ENCODE measurements at regions not wholly inside any gene's neighbourhood (a gene's known extent, or its start where the extent isn't known, plus 50 kb on each side); places are given as distances from the start of the nearest gene placed in this dataset.

DNA sequence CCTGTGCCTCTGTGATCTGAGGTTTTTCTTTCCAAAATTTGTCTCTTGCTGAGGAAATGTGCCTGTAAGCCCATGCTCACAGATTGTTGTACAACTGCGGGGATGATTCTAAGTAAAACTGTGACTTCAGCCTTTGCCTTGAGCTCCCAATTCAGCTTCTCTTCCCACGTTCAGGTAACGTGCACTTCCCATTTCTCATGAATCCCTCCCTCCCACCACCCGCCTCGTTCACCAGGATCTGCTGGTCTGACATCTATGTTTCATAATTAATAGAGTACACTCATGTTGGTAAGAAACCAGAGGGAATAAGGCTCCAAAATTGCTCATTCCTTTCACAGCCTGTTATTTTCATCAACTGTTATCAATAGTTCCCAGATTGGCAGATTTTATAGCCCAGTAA is 332.6 kb upstream of the TPK1 start:
- TF ChIP-seq, protein P1, sequence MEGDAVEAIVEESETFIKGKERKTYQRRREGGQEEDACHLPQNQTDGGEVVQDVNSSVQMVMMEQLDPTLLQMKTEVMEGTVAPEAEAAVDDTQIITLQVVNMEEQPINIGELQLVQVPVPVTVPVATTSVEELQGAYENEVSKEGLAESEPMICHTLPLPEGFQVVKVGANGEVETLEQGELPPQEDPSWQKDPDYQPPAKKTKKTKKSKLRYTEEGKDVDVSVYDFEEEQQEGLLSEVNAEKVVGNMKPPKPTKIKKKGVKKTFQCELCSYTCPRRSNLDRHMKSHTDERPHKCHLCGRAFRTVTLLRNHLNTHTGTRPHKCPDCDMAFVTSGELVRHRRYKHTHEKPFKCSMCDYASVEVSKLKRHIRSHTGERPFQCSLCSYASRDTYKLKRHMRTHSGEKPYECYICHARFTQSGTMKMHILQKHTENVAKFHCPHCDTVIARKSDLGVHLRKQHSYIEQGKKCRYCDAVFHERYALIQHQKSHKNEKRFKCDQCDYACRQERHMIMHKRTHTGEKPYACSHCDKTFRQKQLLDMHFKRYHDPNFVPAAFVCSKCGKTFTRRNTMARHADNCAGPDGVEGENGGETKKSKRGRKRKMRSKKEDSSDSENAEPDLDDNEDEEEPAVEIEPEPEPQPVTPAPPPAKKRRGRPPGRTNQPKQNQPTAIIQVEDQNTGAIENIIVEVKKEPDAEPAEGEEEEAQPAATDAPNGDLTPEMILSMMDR (IDR thresholded peaks at IDR 0.05; ENCODE audit: low read length): no peak
- TF ChIP-seq EZH2 (IDR thresholded peaks at IDR 0.05; ENCODE audit: borderline replicate concordance, low read length): no peak

Measured in OCI-LY1 (cell line).